CD4-positive, alpha-beta T cell treated with Interleukin-1 beta for 1 hour (primary cell): ENCODE measurements at regions not wholly inside any gene's neighbourhood (a gene's known extent, or its start where the extent isn't known, plus 50 kb on each side); places are given as distances from the start of the nearest gene placed in this dataset.
A peak's percentile ranks its signal among the peaks of the same experiment; 100 is the strongest.

Experiments used
- DNase-seq, 2 donors: peaks; one replicate each; pipeline ENCODE4 v3.0.0-alpha.2; 2020 to 2022

DNA sequence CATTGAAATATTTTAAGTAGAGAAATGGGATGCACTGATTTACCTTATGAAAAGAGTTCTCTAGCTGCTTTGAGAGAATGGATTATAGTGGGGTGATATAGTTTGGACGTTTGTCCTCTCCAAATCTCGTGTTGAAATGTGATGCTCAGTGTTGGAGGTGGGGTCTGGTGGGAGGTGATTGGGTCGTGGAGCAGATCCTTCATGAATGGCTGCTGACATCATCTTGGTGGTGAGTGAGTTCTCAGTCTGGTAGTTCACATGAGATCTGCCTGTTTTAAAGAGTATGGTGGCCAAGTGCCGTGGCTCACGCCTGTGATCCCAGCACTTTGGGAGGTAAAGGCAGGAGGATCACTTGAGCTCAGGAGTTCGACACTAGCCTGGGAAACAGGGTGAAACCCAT, 58.7 kb upstream of the SH3RF3 start:
- DNase-seq, result no peak

- no peak for DNase-seq
Observed at GRCh38 chr2:109069331-109070194, 59.4 kb upstream of the SH3RF3 start.

GRCh38 chr2:109068811-109069210, 60.2 kb upstream of the SH3RF3 start:
- DNase-seq, result no peak

DNA sequence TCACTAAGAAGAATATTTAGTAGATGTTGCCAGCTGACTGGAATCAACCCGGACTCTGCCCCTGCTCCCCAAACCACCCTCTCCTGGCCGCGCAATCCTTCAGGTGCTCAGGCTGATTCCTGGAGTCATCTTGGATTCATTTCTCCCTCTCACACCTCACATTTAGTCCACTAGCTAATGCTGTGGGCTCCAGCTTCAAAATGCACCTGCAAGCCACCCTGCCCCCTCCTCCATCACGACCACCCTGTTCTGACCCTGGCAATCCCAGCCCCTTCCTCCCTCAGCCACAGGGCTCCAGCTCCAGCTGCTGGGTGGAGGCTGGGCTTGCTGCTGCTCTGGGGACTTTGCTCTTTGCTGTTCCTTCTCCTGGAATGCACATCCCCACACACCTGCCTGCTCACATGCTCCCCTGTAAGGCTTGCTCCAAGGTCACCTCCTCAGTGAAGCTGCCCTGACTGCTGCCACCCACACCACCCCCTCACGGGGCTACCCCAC, 61.3 kb upstream of the SH3RF3 start:
- DNase-seq, result no peak

DNA sequence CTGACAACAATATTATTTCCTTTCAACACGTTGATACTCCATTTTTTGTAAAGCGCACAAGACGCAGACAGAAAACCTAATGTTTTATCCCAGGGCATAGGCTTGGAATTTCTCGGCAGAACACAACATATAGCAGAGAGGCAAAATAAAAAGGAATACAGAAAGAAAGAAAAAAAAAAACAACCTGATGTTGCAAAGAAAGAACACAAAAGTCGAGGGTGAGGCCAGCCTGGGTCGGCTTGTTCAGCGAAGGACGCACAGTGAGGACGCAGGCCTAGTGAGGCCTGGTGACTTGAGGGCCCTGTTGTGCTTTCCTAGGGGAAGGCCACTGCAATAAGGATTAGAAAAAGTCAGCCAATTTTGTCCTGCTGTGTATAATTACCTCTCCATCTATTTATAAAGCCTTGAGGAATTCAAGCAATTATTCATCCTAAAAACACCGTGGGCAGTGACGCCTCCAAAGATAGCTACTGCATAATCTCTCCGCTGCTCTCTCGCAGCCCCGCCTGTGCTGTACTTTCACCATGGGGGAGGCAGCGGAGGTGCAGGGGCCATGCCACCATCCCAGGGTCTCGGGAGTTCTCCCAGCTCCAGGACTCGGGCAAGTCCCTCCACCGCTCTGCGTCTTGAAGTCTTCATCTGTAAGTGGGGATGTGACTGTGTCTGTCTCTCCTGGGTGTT, 61.9 kb upstream of the SH3RF3 start:
- DNase-seq, result no peak

GRCh38 chr2:109066501-109066900, 62.5 kb upstream of the SH3RF3 start:
- DNase-seq, result no peak

- no peak for DNase-seq
Observed at GRCh38 chr2:109065391-109065734, 63.6 kb upstream of the SH3RF3 start.

DNA sequence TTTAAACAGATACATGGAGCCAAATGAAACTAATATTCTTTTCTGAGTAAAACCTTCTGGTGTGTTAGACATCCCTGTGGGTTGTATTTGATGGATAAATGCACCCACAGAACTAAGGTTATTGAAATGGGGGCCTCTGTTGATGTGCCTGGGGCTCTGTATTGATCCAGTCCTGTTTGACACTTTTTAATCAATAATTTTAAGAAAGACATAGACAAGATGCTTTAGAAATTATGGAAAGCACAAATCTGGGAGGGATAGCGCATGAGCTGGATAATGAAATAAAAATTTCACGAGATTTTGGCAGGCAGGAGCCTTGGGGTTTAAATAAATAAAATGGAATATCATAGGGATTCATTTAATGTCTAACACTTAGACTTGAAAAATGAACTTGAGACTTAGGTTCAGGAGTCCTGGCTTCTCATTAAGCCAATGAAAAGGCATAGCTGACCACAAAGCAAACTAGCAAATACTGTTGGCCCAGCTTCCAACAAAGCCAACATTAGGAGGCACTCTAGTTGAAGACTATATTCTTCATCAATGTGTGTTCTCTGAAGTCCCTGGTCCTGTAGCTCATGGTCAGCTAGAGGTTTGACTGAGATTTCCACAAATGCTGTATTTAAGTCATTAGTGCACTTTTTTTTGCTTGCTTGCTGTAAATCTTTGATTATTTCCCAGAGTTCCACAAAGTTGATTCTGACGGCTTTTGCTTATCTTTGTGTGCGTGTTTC, 64.2 kb upstream of the SH3RF3 start:
- DNase-seq, result no peak

DNA sequence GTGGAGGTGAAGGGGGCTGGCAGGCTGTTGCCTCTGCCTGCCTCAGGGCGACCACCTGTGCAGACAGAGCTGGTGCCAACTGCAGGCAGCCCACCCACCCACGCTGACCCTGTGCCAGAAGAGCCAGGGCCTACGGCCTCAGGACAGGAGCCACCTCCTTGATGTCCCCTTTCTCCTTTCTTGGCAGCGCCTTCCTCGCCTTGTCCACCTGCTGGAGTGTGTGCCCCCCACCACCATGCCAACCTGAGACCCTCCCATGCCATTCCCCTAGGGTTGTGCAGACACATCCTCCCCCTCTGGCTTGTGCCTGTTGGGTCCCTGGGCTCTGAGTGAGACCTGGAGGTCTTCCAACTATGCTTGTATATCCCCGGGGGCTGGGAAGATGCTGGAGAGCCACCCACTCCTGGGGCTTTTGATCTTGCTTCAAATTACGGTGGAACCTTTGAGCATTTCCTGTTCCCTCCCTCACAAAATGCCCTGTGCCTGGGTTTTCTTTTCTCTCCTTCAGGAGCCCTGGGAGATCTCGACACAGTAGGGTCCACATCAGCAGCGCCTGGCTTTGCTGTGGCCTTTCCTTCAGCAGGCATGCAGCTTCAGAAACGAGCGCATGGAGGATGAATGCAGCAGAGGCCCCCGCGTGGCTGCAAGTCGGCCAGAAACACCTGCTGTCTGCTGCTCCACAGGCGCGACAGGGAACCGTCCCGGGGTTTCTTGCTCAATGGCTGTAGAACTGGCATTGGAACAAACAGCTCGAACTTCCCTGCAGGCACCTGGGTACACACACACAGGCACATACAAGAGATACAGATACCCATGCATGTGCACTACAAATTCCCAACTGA, 65.9 kb upstream of the SH3RF3 start:
- no peak for DNase-seq

DNA sequence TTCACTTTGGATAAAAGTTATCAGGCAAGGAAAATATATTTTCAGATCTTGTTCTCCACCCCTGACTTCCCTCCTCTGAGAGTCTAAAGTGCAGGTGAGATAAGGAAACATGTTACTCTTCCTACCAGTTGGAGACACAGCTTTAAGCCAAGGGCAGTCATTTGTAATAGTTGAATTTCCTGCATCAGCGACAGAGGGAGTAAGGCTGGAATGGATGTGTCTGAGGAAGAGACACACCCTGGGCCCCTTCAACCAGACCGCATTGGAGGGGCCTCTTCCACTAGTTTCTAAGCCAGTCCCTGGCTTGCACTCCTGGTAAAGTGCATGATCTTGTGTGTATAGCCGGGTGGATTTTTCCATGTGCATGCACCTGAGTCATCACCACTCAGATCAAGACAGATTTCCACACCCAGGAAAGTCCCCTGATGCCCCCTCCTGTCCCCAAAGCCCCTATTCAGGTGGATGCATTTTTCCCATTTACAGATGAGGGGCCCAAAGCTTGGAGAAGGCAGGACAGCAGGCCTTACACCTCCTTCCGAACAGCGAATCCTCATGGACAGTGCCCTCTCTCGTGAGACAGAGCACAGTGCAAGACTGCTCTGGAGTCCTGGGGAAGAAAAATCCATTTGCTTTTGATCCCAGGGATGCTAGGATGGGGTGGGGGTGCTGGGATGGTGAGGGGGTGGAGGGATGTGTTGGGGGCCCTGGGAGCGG, 66.7 kb upstream of the SH3RF3 start:
- DNase-seq, result no peak

DNA sequence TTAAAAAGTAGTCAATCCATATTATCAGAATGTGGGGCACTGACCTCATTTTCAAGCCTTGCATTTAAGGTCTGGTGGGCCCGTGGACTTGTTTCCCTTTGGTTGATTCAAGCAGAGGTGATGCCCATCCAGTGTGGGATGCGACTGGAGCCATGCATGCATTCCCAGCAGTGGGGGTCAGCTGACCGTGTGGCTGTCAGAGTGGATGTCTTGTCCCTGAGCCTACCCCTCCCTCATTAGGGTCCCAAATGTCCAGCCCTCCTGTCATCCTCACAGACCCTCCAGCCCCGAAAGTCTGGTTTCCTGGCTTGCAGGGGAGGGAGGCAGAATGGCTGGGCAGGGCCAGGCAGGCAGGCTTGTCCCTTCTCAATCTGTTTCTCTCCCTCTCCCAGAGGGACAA, 67.3 kb upstream of the SH3RF3 start:
- DNase-seq, result no peak

DNA sequence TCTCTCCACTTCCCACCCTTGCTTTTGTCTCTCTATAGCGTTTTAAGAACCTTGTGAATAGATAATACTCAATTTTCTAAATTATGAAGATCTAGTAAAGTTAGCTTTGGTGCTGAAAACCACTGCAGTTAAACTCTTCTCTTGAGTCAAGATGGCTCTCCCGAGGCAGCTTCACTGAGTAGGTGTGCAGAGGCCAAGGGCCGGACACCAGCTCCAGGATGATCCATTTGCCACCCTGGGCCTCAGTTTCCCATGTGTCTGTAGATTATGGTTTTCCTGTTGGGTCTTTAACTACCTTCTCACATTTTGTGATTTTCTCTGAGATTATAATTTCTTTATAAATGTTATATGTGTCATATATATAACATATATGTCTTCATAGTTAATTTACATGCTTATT, 68.5 kb upstream of the SH3RF3 start:
- DNase-seq, result no peak

- DNase-seq, result no peak
Observed at GRCh38 chr2:109059474-109060165, 69.4 kb upstream of the SH3RF3 start.

DNA sequence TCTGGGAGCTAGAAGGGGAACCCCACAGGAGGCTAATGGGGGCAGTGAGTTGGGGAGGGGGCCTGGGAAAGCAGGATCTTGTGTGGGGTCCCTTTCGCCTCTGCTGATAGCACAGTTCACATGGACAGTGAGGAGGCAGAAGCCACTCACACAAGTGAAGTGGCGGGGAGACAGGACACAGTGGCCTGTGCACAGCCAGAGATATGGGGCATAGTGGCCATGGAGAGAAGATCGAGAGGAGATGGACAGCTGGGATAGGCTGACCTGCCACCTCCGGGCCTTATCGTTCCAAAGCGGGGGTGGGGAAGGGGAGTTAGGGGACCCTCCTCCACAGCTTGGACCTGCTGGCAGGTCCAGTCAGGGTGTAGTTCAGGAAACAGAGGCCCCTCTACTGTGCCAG, 69.8 kb upstream of the EDAR start:
- DNase-seq, result no peak

GRCh38 chr2:109058191-109058632, 69.2 kb upstream of the EDAR start:
- DNase-seq, result no peak

- peak; percentile 9 to 22 for DNase-seq
Observed at GRCh38 chr2:109057686-109058085, 68.7 kb upstream of the EDAR start.

DNA sequence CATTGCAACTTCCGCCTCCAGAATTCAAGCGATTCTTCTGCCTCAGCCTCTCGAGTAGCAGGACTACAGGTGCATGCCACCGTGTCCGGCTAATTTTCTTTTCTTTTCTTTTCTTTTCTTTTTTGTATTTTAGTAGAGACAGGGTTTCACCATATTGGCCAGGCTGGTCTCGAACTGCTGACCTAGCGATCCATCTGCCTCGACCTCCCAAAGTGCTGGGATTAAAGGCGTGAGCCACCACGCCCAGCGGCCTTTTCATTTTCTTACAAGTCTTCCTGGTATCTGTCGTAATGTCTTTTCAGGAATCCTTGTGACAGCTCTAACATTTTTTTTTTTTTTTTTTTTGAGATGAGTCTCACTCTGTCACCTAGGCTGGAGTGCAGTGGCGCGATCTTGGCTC, 66.4 kb upstream of the EDAR start:
- DNase-seq, result no peak

DNA sequence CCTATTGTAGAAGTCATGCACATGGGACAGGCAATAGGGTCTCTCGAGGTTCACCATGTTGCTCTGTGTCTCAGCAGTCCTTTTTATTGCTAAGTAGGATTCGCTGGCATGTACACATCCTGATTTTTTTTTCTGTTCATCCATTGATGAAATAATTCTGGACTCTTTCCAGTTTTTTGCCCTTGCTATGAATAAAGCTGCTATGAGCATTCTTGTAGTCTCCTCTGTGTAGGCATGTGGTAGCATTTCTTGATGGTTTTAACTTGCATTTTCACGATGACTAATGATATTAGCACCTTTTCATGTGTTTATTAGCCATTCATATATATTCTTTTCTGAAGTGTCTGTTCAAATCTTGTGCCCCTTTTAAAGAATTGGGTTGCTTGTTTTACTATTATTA, 65.8 kb upstream of the EDAR start:
- DNase-seq, result no peak

GRCh38 chr2:109053716-109054115, 64.7 kb upstream of the EDAR start:
- no peak for DNase-seq

DNA sequence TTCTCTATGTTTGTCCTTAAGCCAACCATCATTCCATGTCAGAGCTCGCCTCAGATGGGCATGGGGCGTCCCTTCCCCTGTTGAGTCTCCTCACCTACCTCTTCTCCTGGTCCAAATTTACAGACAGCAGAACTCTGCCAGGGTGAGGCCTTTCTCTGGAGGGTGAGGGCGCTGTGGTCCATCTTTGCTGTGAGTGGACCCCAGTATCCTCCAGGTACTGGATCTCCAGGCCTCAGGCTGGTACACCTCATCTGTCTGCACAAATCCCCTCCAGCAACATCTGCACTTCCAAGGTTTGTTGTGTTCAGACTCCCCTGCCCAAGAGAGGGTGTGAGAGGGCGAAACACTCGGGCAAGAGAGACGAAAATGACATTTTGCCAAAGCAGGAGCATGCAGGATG, 63.9 kb upstream of the EDAR start:
- DNase-seq, result no peak

GRCh38 chr2:109049022-109049421, 60.0 kb upstream of the EDAR start:
- no peak for DNase-seq
